H9 (cell line): ENCODE measurements at regions not wholly inside any gene's neighbourhood (a gene's known extent, or its start where the extent isn't known, plus 50 kb on each side); places are given as distances from the start of the nearest gene placed in this dataset.

Experiments used
- DNase-seq: peaks from one replicate; pipeline ENCODE4 v3.0.0-alpha.2; 2017
- H2AFZ ChIP-seq: one replicate; pipeline ENCODE4 v1.6.1; 2013; ENCODE audit warnings: mild to moderate bottlenecking, low read length, control low read depth, moderate library complexity
- H2AK5ac ChIP-seq: 2 replicates; pipeline ENCODE4 v1.6.1; 2013; ENCODE audit warnings: low read length, control low read depth, mixed read lengths; ENCODE audit not compliant: insufficient read length
- H2BK120ac ChIP-seq: one replicate; pipeline ENCODE4 v1.6.1; 2013; ENCODE audit warnings: low read depth, mild to moderate bottlenecking, low read length, control low read depth, inconsistent platforms; ENCODE audit not compliant: poor library complexity, severe bottlenecking
- H2BK12ac ChIP-seq: 2 replicates; pipeline ENCODE4 v1.6.1; 2013; ENCODE audit warnings: low read length, control low read depth, mixed read lengths, low read depth; ENCODE audit not compliant: insufficient read length
- H2BK15ac ChIP-seq: 2 replicates; pipeline ENCODE4 v1.6.1; 2013; ENCODE audit warnings: low read depth, low read length, control low read depth
- H2BK20ac ChIP-seq: one replicate; pipeline ENCODE4 v1.6.1; 2013; ENCODE audit warnings: low read depth, mild to moderate bottlenecking, low read length, control low read depth, inconsistent platforms; ENCODE audit not compliant: poor library complexity, severe bottlenecking
- H2BK5ac ChIP-seq: 2 replicates; pipeline ENCODE4 v1.6.1; 2013; ENCODE audit warnings: low read length, control low read depth, mixed read lengths; ENCODE audit not compliant: insufficient read length
- H3K14ac ChIP-seq: 2 replicates; pipeline ENCODE4 v1.6.1; 2013; ENCODE audit warnings: low read length, control low read depth; ENCODE audit not compliant: insufficient read depth
- H3K18ac ChIP-seq: 2 replicates; pipeline ENCODE4 v1.6.1; 2013; ENCODE audit warnings: low read depth, mild to moderate bottlenecking, mixed read lengths, low read length, control low read depth; ENCODE audit not compliant: insufficient read length
- H3K23ac ChIP-seq: 2 replicates; pipeline ENCODE4 v1.6.1; 2013; ENCODE audit warnings: low read length, control low read depth, mixed read lengths, low read depth; ENCODE audit not compliant: insufficient read length
- H3K23me2 ChIP-seq: 2 replicates; pipeline ENCODE4 v1.6.1; 2013; ENCODE audit warnings: low read depth, mild to moderate bottlenecking, mixed read lengths, low read length, control low read depth; ENCODE audit not compliant: insufficient read length, poor library complexity, severe bottlenecking
- H3K27ac ChIP-seq: 2 replicates; pipeline ENCODE4 v1.5.1; 2013; ENCODE audit warnings: low read length, control low read depth, mixed read lengths, low read depth; ENCODE audit not compliant: insufficient read length
- H3K27me3 ChIP-seq: 2 replicates; pipeline ENCODE4 v1.6.1; 2013; ENCODE audit warnings: low read length, control low read depth, inconsistent platforms; ENCODE audit not compliant: insufficient read depth
- H3K4ac ChIP-seq: 2 replicates; pipeline ENCODE4 v1.6.1; 2013; ENCODE audit warnings: low read depth, mild to moderate bottlenecking, control low read depth, inconsistent platforms, low read length, moderate library complexity
- H3K4me1 ChIP-seq: 2 replicates; pipeline ENCODE4 v1.6.1; 2013; ENCODE audit warnings: low read length, control low read depth, inconsistent platforms; ENCODE audit not compliant: insufficient read depth
- H3K4me2 ChIP-seq: 2 replicates; pipeline ENCODE4 v1.6.1; 2013; ENCODE audit warnings: low read length, control low read depth, mixed read lengths; ENCODE audit not compliant: insufficient read length, insufficient read depth
- H3K56ac ChIP-seq: 2 replicates; pipeline ENCODE4 v1.6.1; 2013; ENCODE audit warnings: low read depth, mild to moderate bottlenecking, mixed read lengths, low read length, control low read depth; ENCODE audit not compliant: insufficient read length
- H3K79me1 ChIP-seq: 2 replicates; pipeline ENCODE4 v1.6.1; 2013; ENCODE audit warnings: low read depth, mild to moderate bottlenecking, moderate library complexity, low read length, control low read depth, inconsistent platforms; ENCODE audit not compliant: insufficient read depth, poor library complexity, severe bottlenecking
- H3K79me2 ChIP-seq: 2 replicates; pipeline ENCODE4 v1.6.1; 2013; ENCODE audit warnings: low read length, control low read depth, inconsistent platforms; ENCODE audit not compliant: insufficient read depth
- H3K9ac ChIP-seq: 2 replicates; pipeline ENCODE4 v1.6.1; 2013; ENCODE audit warnings: low read length, control low read depth, mixed read lengths; ENCODE audit not compliant: insufficient read length; ENCODE audit errors: extremely low read depth
- H3K9me3 ChIP-seq: one replicate; pipeline ENCODE4 v1.6.1; 2013; ENCODE audit warnings: low read depth, low read length, inconsistent platforms; ENCODE audit not compliant: control insufficient read depth
- H3T11ph ChIP-seq: one replicate; pipeline ENCODE4 v1.6.1; 2013; ENCODE audit warnings: mild to moderate bottlenecking, low read length, control low read depth, inconsistent platforms
- H4K20me1 ChIP-seq: one replicate; pipeline ENCODE4 v1.6.1; 2013; ENCODE audit not compliant: control insufficient read depth, insufficient read length, insufficient read depth
- H4K5ac ChIP-seq: 2 replicates; pipeline ENCODE4 v1.6.1; 2013; ENCODE audit warnings: low read depth, mild to moderate bottlenecking, mixed read lengths, low read length, control low read depth; ENCODE audit not compliant: insufficient read length
- H4K8ac ChIP-seq: replicated peaks from 2 replicates; pipeline ENCODE4 v1.6.1; 2013; ENCODE audit warnings: low read length, control low read depth, mixed read lengths, low read depth; ENCODE audit not compliant: insufficient read length
- H4K91ac ChIP-seq: 2 replicates; pipeline ENCODE4 v1.6.1; 2013; ENCODE audit warnings: low read depth, mild to moderate bottlenecking, moderate library complexity, mixed read lengths, low read length, control low read depth; ENCODE audit not compliant: insufficient read length
- H3K27ac Mint-ChIP-seq, 3 experiments: 2 replicates in 2 of 3; 3 replicates in 1 of 3; pipeline ENCODE4 v1.8.0; 2020 to 2021; ENCODE audit warnings: mixed read lengths in 3 of 3, mild to moderate bottlenecking in 1 of 3, moderate library complexity in 1 of 3
- H3K27me3 Mint-ChIP-seq: 2 replicates; pipeline ENCODE4 v1.8.0; 2021; ENCODE audit warnings: low read depth, mild to moderate bottlenecking, moderate library complexity, mixed read lengths
- H3K36me3 Mint-ChIP-seq, 3 experiments: 2 replicates in 2 of 3; 3 replicates in 1 of 3; pipeline ENCODE4 v1.8.0; 2020 to 2021; ENCODE audit warnings: low read depth in 3 of 3, mixed read lengths in 3 of 3; ENCODE audit not compliant: insufficient read depth in 1 of 3
- H3K4me1 Mint-ChIP-seq, 2 experiments: 2 replicates each; pipeline ENCODE4 v1.8.0; 2020; ENCODE audit warnings: mixed read lengths in 2 of 2
- H3K4me3 Mint-ChIP-seq, 2 experiments: 2 replicates in 1 of 2; 3 replicates in 1 of 2; pipeline ENCODE4 v1.8.0; 2020 to 2021; ENCODE audit warnings: mild to moderate bottlenecking in 2 of 2, mixed read lengths in 2 of 2, moderate library complexity in 1 of 2
- H3K9me3 Mint-ChIP-seq, 2 experiments: 2 replicates in 1 of 2; 3 replicates in 1 of 2; pipeline ENCODE4 v1.8.0; 2020; ENCODE audit warnings: mild to moderate bottlenecking in 2 of 2, mixed read lengths in 2 of 2, moderate library complexity in 1 of 2
- CTCF ChIP-seq: fragments of 200-600 bp; sonication (generic); conservative IDR thresholded peaks from 3 replicates; pipeline ENCODE4 v1.8.0; 2021; ENCODE audit warnings: antibody characterized with exemption, mild to moderate bottlenecking
- WGBS: extraction: QIAGEN DNeasy Blood & Tissue Kit; methylation state at CpG from one replicate; pipeline ENCODE4 v1.1.7; 2013; ENCODE audit warnings: missing lambda C conversion rate, low lambda C conversion rate, mixed read lengths; ENCODE audit not compliant: insufficient read length; ENCODE audit errors: extremely low coverage; 5-methylcytosine and 5-hydroxymethylcytosine counted together

DNA sequence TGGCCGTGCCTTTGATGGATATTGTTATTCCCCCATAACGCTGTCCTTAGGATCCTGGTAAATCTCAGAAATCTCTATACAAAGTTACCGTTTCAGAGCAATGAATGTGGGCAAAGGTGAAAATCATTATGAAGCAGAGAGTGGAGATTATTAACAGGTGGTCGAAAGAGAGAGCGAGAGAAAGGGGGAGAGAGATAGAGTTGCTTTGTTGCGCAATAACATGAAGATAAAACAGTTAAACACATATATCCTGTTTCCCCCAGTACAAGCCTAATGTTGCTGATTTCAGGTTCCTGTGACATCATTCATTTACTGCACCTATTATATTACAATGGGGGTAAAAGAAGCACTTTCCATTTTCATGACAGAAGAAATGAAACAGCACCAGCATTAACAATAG lies 535.4 kb upstream of the RBFOX1 start:
- no peak overlapping the region for H3K4me3 Mint-ChIP-seq
- WGBS = no CpG with 5 or more reads among the region's 6 CpGs
- H4K5ac ChIP-seq = no peak overlapping the region
- no peak overlapping the region for H3K4me2 ChIP-seq
- H3K27me3 Mint-ChIP-seq = peaks cover 4% of the 10 kb centered on the region; the same call in 1 of the 2 replicates
- no peaks in the 10 kb centered on the region for H3K27me3 ChIP-seq
- H3K4ac ChIP-seq = no peak overlapping the region
- no peak overlapping the region for H3K23ac ChIP-seq
- H2BK15ac ChIP-seq = no peak overlapping the region
- H2BK120ac ChIP-seq = no peak overlapping the region
- no peaks in the 10 kb centered on the region for H3K79me2 ChIP-seq
- no peak overlapping the region for H3K14ac ChIP-seq
- H3K36me3 Mint-ChIP-seq = peaks cover 3 to 10% (median 3%) of the 10 kb centered on the region in 3 experiments; a peak in 5 of 7 replicates
- H3K79me1 ChIP-seq = no peaks in the 10 kb centered on the region
- no peaks in the 10 kb centered on the region for H3K23me2 ChIP-seq
- H4K20me1 ChIP-seq = no peaks in the 10 kb centered on the region
- H2AK5ac ChIP-seq = no peak overlapping the region
- no peak overlapping the region for H3K56ac ChIP-seq
- no peak overlapping the region for H2AFZ ChIP-seq
- H3K27ac Mint-ChIP-seq = no peak overlapping the region
- H2BK20ac ChIP-seq = no peak overlapping the region
- H3K4me1 ChIP-seq = peaks cover 4% of the 10 kb centered on the region; the same call in 1 of the 2 replicates
- TF ChIP-seq CTCF = no peak
- H3T11ph ChIP-seq = no peak overlapping the region
- peaks cover 4% of the 10 kb centered on the region in 2 experiments; a peak in 3 of 4 replicates for H3K4me1 Mint-ChIP-seq
- H2BK12ac ChIP-seq = no peak overlapping the region
- no peaks in the 10 kb centered on the region for H3K9me3 ChIP-seq
- no peak overlapping the region for H2BK5ac ChIP-seq
- H3K18ac ChIP-seq = no peak overlapping the region
- peaks cover 10 to 11% of the 10 kb centered on the region in 2 experiments; a peak in 4 of 5 replicates for H3K9me3 Mint-ChIP-seq
- no peak overlapping the region for H3K27ac ChIP-seq
- no peak for DNase-seq
- no peak overlapping the region for H4K8ac ChIP-seq
- no peak overlapping the region for H4K91ac ChIP-seq
- H3K9ac ChIP-seq = no peak overlapping the region
